ENCODE measurements at regions not wholly inside any gene's neighbourhood (a gene's known extent, or its start where the extent isn't known, plus 50 kb on each side); places are given as distances from the start of the nearest gene placed in this dataset.

DNA sequence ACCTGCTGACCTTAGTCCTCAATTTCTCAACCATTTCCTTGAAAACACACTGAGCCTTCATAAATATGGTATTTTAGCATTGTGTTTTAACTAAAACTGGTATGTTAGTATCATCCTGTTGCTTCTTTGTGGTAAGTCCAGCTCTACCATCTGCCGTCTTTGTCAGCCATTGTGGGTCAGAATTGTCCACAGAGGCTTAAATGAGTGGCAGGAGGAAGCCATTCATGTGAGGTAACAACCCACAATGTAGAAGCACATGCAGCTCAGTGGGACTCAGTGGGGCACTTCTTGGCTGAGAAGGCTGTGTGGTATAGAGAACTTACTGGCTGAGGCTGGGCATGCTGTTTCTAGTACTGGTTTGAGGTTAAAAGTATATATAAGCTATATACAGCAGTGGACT is 149.2 kb upstream of the NR3C1 start:
- TF ChIP-seq KLF10 (CRISPR knock-in tag; IDR thresholded peaks at IDR 0.05) (no peak), TFAM (CRISPR knock-in tag; conservative IDR thresholded peaks at IDR 0.05) (no peak), FOXJ3 (CRISPR knock-in tag; IDR thresholded peaks at IDR 0.05) (no peak), ELF4 (CRISPR knock-in tag; IDR thresholded peaks at IDR 0.05) (no peak), NR1H2 (CRISPR knock-in tag; IDR thresholded peaks at IDR 0.05) (no peak), SPI1 (IDR thresholded peaks at IDR 0.05; ENCODE audit: borderline replicate concordance, low read depth, low read length) (no peak), EP300 (IDR thresholded peaks at IDR 0.05; ENCODE audit: low read length) (no peak), POLR3A (IDR thresholded peaks at IDR 0.05; ENCODE audit: borderline replicate concordance, extremely low read depth, insufficient read depth, insufficient read length) (no peak), MED1 (CRISPR knock-in tag; IDR thresholded peaks at IDR 0.05; ENCODE audit: borderline replicate concordance) (no peak), NFE2L1 (tag; IDR thresholded peaks at IDR 0.05; ENCODE audit: borderline replicate concordance, low read depth) (no peak)
- TF ChIP-seq, protein P1, sequence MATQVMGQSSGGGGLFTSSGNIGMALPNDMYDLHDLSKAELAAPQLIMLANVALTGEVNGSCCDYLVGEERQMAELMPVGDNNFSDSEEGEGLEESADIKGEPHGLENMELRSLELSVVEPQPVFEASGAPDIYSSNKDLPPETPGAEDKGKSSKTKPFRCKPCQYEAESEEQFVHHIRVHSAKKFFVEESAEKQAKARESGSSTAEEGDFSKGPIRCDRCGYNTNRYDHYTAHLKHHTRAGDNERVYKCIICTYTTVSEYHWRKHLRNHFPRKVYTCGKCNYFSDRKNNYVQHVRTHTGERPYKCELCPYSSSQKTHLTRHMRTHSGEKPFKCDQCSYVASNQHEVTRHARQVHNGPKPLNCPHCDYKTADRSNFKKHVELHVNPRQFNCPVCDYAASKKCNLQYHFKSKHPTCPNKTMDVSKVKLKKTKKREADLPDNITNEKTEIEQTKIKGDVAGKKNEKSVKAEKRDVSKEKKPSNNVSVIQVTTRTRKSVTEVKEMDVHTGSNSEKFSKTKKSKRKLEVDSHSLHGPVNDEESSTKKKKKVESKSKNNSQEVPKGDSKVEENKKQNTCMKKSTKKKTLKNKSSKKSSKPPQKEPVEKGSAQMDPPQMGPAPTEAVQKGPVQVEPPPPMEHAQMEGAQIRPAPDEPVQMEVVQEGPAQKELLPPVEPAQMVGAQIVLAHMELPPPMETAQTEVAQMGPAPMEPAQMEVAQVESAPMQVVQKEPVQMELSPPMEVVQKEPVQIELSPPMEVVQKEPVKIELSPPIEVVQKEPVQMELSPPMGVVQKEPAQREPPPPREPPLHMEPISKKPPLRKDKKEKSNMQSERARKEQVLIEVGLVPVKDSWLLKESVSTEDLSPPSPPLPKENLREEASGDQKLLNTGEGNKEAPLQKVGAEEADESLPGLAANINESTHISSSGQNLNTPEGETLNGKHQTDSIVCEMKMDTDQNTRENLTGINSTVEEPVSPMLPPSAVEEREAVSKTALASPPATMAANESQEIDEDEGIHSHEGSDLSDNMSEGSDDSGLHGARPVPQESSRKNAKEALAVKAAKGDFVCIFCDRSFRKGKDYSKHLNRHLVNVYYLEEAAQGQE (IDR thresholded peaks at IDR 0.05; ENCODE audit: borderline replicate concordance), result no peak
- TF ChIP-seq, protein P1 (CRISPR knock-in tag; IDR thresholded peaks at IDR 0.05; ENCODE audit: low read depth), result no peak
- TF ChIP-seq, protein P2, sequence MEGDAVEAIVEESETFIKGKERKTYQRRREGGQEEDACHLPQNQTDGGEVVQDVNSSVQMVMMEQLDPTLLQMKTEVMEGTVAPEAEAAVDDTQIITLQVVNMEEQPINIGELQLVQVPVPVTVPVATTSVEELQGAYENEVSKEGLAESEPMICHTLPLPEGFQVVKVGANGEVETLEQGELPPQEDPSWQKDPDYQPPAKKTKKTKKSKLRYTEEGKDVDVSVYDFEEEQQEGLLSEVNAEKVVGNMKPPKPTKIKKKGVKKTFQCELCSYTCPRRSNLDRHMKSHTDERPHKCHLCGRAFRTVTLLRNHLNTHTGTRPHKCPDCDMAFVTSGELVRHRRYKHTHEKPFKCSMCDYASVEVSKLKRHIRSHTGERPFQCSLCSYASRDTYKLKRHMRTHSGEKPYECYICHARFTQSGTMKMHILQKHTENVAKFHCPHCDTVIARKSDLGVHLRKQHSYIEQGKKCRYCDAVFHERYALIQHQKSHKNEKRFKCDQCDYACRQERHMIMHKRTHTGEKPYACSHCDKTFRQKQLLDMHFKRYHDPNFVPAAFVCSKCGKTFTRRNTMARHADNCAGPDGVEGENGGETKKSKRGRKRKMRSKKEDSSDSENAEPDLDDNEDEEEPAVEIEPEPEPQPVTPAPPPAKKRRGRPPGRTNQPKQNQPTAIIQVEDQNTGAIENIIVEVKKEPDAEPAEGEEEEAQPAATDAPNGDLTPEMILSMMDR (IDR thresholded peaks at IDR 0.05 in 2 of 3, conservative IDR thresholded peaks at IDR 0.05 in 1 of 3; ENCODE audit: insufficient read depth in 2 of 3, low read depth in 1 of 3, low read length in 3 of 3), result no peak

Measured in K562 (cell line).